SJSA1 (cell line): ENCODE measurements at regions not wholly inside any gene's neighbourhood (a gene's known extent, or its start where the extent isn't known, plus 50 kb on each side); places are given as distances from the start of the nearest gene placed in this dataset.

Experiments used
- DNase-seq, 2 experiments: peaks; one replicate each; pipeline ENCODE4 v3.0.0-alpha.2; 2015 to 2020; ENCODE audit warnings: low spot score in 2 of 2, low read depth in 1 of 2
- H3K27ac ChIP-seq: fragments of 250-450 bp; sonication (Bioruptor Pico); 2 replicates; pipeline ENCODE4 v1.5.1; 2020; ENCODE audit warnings: mild to moderate bottlenecking, moderate library complexity
- H3K27me3 ChIP-seq: fragments of 250-450 bp; sonication (Bioruptor Pico); replicated peaks from 2 replicates; pipeline ENCODE4 v1.5.1; 2020; ENCODE audit warnings: mild to moderate bottlenecking, moderate library complexity
- H3K36me3 ChIP-seq: fragments of 250-450 bp; sonication (Bioruptor Pico); 2 replicates; pipeline ENCODE4 v1.5.1; 2020; ENCODE audit warnings: mild to moderate bottlenecking
- H3K4me1 ChIP-seq: fragments of 250-450 bp; sonication (Bioruptor Pico); replicated peaks from 2 replicates; pipeline ENCODE4 v1.6.1; 2021; ENCODE audit warnings: mild to moderate bottlenecking
- H3K4me3 ChIP-seq: fragments of 250-450 bp; sonication (Bioruptor Pico); 2 replicates; pipeline ENCODE4 v1.5.1; 2020; ENCODE audit warnings: mild to moderate bottlenecking
- H3K9me3 ChIP-seq: fragments of 250-450 bp; sonication (Bioruptor Pico); replicated peaks from 2 replicates; pipeline ENCODE4 v1.5.1; 2020; ENCODE audit warnings: mild to moderate bottlenecking

DNA sequence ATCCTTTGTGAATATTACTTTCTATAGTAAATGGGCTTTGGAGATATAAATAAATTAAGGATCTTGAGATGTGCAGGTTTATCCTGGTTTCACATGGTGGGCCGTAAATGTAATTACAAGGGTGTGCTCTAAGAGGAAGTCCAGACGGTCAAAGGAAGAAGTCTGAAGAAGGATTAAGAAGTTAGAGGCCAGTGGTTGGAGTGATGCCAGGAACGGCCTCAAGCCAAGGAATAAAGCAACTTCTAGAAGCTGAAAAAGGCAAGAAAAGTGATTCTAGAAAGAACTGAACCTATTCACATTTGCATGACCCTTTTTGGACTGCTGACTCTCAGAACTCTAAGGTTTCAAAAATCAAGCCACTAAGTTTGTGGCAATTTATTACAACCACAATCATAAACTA is 981.3 kb upstream of the ALCAM start:
- H3K9me3 ChIP-seq = no peaks in the 10 kb centered on the region
- H3K27ac ChIP-seq = no peak overlapping the region
- H3K27me3 ChIP-seq = no peaks in the 10 kb centered on the region
- DNase-seq = no peak
- H3K4me1 ChIP-seq = no peaks in the 10 kb centered on the region
- no peaks in the 10 kb centered on the region for H3K36me3 ChIP-seq
- no peak overlapping the region for H3K4me3 ChIP-seq

DNA sequence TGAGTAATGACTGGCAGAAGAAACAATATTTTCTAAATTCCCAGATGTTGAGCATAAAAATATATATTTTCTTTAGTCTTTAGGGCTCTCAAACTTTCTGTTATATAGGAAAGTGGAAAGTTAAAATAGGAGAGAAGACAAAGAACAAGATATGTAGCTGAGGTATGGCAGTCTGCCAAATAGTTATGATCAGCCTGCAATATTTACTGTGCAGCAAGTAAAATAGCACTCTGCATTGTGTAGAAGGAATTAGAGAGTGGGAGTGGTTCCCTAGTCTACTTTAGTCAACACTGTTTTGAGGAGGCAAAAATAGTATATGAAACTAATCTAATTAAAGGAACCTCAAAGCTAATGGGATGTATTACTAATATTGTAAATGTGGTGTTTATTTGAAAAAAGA is 978.1 kb upstream of the ALCAM start:
- H3K4me3 ChIP-seq = no peak overlapping the region
- no peak overlapping the region for H3K27ac ChIP-seq
- no peaks in the 10 kb centered on the region for H3K36me3 ChIP-seq
- DNase-seq = no peak
- H3K27me3 ChIP-seq = no peaks in the 10 kb centered on the region
- H3K4me1 ChIP-seq = no peaks in the 10 kb centered on the region
- no peaks in the 10 kb centered on the region for H3K9me3 ChIP-seq

DNA sequence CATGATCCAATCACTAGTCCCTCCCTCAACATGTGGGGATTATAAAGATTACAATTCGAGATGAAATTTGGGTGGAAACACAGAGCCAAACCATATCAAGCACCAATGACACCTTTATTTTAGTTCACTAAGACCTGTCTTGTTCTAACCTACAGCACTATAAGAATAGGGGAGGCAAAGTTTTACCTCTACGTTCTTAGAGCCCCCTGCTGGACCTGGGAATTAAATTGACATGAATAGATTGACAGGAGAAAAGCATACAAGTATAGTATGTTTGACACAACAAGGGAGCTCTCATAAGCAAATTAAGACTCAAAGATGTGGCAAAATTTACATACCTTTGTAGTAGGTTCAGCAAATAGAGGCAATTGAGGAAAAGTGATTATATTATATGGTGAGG is 974.4 kb upstream of the ALCAM start:
- Histone ChIP-seq H3K27me3 (no peaks in the 10 kb centered on the region), H3K27ac (no peak overlapping the region), H3K9me3 (no peaks in the 10 kb centered on the region), H3K4me3 (no peak overlapping the region), H3K4me1 (no peaks in the 10 kb centered on the region), H3K36me3 (no peaks in the 10 kb centered on the region)
- peak in 1 of 2 experiments; percentile 15 for DNase-seq

DNA sequence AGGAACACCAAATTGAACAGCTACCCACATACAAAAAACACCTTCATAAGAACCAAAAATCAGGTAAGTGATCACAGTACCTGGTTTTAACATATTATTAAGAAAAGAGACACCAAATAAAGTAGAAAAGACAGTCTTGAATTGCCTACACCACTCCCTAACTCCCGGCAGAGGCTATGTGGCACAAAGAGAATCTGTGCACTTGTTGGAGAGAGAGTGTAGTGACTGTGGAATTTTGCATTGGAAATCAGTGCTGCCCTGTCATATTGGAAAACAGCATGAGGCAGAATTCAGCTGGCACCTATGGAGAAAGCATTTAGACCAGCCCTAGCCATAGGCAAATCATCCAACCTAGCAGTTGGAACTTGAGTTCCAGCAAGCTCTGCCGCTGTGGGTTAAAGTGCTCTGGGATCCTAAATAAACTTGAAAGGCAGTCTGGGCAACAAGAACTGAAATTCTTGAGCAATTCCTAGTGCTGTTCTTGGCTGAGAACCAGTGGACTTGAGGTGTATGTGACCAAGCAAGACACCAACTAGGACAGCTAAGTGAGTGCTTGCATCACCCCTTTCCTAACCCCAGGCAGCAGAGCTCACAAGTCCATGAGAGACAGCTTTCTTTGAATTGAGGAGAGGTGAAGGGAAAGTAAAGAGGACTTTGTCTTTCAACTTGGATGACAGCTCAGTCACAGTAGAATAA is 969.6 kb upstream of the ALCAM start:
- no peak overlapping the region for H3K4me3 ChIP-seq
- no peak for DNase-seq
- no peaks in the 10 kb centered on the region for H3K9me3 ChIP-seq
- no peak overlapping the region for H3K27ac ChIP-seq
- H3K27me3 ChIP-seq = no peaks in the 10 kb centered on the region
- no peaks in the 10 kb centered on the region for H3K4me1 ChIP-seq
- H3K36me3 ChIP-seq = no peaks in the 10 kb centered on the region

DNA sequence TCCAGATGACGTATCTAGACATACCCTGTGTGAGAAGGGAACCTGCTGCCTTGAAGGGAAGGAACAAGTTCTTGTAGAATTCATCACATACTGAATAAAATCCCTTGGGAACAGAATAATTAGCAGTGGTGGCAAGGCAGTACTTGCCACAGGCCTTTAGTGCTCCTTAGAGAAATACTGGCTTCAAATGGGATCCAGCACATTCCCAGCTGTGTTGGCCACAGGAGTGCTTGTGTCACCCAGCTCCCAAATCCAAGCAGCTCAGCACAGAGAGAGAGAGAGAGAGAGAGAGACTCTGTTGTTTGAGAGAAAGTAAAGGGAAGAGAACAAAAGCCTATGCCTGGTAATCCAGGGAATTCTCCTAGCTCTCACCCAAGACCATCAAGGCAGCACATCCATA is 969.0 kb upstream of the ALCAM start:
- Histone ChIP-seq H3K9me3 (no peaks in the 10 kb centered on the region), H3K27me3 (no peaks in the 10 kb centered on the region), H3K4me3 (no peak overlapping the region), H3K36me3 (no peaks in the 10 kb centered on the region), H3K27ac (no peak overlapping the region), H3K4me1 (no peaks in the 10 kb centered on the region)
- no peak for DNase-seq

DNA sequence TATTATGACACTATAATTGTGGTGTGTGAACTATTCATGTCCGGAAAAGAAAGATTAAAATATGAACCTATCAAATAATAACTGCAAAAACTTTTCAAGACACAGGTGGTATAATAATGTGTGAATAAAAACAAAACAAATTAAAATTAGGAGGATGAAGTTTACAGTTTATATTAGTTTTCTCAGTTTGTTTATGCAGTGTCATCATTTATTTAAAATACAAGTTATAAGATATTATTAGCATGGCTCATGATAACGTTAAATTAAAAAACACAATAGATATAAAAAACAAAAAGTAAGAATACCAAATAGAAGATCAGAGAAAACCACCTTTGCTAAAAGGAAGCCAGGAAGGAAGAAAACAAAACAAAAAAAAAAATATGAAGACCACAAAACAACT is 963.8 kb upstream of the ALCAM start:
- no peaks in the 10 kb centered on the region for H3K9me3 ChIP-seq
- H3K36me3 ChIP-seq = no peaks in the 10 kb centered on the region
- H3K4me1 ChIP-seq = no peaks in the 10 kb centered on the region
- no peak overlapping the region for H3K4me3 ChIP-seq
- no peak overlapping the region for H3K27ac ChIP-seq
- H3K27me3 ChIP-seq = no peaks in the 10 kb centered on the region
- DNase-seq = no peak

DNA sequence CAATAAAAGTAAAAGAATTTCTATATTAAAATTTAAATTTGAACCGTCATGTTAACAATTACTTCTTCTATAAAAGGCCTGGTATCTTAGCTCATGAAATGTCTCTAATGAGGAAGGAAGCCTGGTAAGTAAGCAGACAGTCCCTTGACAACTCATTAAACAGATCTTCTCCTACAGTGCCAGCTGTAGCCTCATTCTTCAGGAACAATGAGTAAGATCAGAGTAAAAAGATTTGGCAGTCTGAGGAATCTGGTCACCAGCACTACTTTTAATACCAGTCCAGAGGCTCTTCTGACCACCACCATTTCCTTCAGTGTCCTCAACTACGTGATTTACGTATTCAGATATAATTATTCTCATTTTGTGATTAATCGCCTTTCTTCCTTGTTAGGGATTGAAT is 955.0 kb upstream of the ALCAM start:
- H3K27ac ChIP-seq = no peak overlapping the region
- no peaks in the 10 kb centered on the region for H3K9me3 ChIP-seq
- H3K36me3 ChIP-seq = no peaks in the 10 kb centered on the region
- no peaks in the 10 kb centered on the region for H3K4me1 ChIP-seq
- DNase-seq = no peak
- H3K27me3 ChIP-seq = no peaks in the 10 kb centered on the region
- H3K4me3 ChIP-seq = no peak overlapping the region

DNA sequence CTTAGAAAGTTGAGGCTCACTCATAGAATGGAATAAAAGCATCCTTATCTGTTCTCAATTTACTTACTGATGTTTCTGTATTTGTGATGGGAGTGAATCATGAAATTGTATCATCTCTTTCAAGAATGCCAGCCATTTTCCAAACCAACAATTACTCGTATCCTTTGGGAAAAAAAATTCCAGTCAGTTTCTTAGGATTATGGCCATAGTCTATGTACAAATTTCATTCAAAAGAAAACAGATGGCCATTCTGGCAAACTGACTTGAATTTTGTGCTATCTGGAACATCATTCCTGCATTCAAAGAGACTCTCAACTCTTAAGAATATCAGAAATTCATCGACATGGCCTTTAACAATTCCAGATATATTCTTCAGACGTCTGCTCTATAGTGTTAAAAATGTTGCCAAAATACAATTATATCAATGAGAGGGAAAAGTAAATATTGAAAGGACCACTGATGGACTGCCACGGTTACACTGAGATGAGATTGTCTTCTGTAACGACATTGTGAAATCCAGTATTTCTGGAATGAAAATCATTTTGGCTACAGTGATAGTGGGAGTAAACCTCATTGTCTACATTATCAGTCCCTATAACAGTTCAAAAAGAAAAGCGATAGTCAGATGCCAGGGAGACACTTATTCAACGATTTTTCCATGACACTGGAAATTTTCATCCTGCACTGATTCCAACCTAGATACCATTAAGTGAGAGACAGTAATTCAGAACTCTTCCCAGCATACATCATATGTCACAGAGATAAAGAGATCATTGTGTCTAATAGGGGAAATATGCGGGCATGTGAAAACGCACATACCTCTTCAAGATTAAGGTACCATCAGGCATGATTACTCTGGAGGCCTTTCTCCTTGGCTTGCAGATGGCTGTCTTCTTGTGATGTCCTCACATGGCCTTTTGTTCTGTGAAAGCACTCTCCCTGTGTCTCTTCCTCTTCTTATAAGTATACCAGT is 953.8 kb upstream of the ALCAM start:
- no peak overlapping the region for H3K27ac ChIP-seq
- H3K9me3 ChIP-seq = no peaks in the 10 kb centered on the region
- H3K27me3 ChIP-seq = no peaks in the 10 kb centered on the region
- no peaks in the 10 kb centered on the region for H3K4me1 ChIP-seq
- H3K4me3 ChIP-seq = no peak overlapping the region
- DNase-seq = no peak
- H3K36me3 ChIP-seq = no peaks in the 10 kb centered on the region

DNA sequence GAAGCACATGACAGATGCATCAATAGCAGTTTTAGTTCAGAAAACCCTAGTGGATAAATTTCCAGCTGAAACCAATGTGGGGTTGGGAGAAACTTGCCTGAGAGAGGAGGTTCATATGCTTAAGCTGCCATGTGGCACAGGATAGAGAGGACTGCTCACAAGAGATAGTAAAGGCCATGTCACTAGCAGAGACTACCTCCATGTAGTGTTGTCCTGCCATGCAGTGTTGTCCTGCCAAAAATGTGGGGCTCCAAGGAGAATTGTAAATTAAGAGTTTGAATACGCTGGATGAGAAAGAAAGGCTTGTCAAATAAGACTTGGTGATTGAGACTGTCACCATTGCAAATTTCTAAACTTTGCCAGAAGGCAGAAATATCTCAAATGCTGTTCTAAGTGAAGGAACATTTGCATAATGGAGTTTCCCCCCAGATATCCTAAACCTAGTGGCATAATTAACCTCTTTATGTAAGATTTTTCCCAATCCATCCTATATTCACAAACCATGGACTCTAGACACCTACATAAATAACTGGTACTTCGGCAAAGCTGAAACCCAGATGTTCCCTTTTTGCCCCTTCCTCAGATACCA is 938.3 kb upstream of the ALCAM start:
- Histone ChIP-seq H3K27ac (no peak overlapping the region), H3K4me3 (no peak overlapping the region), H3K4me1 (no peaks in the 10 kb centered on the region), H3K27me3 (no peaks in the 10 kb centered on the region), H3K36me3 (no peaks in the 10 kb centered on the region), H3K9me3 (no peaks in the 10 kb centered on the region)
- no peak for DNase-seq

DNA sequence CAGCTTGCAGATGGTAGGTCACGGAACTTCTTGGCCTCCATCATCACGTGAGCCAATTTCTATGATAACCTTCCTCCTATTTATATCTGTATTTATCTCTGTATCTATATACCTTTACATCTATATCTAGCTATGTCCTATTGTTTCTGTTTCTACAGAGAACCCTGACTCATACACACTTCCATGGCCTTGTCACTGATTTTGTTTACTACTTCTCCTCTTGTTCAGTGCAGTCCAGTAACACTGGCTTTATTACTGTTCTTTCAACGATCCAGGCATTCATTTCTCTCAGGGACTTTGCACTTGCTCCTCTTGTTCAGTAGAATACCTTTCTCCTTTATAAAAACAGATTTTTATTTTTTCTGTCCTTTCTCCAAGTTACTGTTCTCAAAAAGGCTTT is 937.0 kb upstream of the ALCAM start:
- H3K27me3 ChIP-seq = no peaks in the 10 kb centered on the region
- DNase-seq = no peak
- no peaks in the 10 kb centered on the region for H3K4me1 ChIP-seq
- H3K4me3 ChIP-seq = no peak overlapping the region
- H3K9me3 ChIP-seq = no peaks in the 10 kb centered on the region
- no peaks in the 10 kb centered on the region for H3K36me3 ChIP-seq
- no peak overlapping the region for H3K27ac ChIP-seq

DNA sequence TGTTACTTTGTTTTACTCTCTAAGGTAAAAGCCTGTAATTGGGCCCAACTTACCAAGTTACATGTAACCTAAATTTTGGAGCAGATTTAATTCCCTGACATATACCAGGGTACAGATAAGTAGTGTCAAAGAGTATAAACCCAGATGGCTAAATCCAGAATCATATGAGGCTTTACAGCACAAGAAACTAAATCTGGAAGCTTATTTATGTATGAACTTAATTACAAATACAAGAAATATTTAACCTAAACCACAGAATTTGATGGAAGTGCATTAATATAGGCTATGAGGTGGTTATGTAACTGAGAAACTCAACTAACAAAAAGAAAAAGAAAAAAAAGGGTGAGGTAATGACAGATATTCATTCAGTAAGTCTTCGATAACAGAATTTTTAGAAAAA is 930.2 kb upstream of the ALCAM start:
- H3K4me3 ChIP-seq = no peak overlapping the region
- peaks cover 7% of the 10 kb centered on the region for H3K4me1 ChIP-seq
- H3K9me3 ChIP-seq = no peaks in the 10 kb centered on the region
- H3K27ac ChIP-seq = no peak overlapping the region
- H3K36me3 ChIP-seq = no peaks in the 10 kb centered on the region
- no peaks in the 10 kb centered on the region for H3K27me3 ChIP-seq
- no peak for DNase-seq

DNA sequence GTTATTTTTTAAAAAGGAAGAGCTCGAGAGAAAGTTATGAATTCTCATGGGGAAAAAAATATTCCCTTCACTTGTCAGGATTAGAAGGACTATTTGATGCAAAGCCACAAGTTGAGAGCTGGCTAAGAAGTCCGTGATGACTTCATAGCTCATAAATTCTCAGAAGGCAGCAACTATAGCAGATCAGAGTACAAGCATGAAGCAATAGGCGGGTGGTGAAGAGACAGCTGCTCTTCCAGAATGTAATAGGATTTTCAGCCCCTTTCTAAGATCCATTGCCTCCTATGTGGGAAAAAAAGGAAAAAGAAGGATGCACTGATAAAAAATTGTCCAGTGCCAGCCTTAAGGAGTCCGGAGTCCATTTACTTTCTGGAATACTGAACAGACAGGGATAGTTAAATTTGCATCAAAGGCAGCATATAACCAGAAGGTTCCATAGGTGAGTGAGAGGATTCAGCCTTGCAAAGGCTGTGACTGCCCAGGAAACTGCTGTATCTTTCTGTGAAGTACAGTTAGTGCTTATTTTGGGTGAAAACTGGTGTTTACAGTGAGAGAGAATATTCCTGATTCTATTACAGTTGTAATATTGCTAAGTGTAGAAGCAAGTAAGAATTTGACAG is 929.5 kb upstream of the ALCAM start:
- no peak overlapping the region for H3K27ac ChIP-seq
- no peaks in the 10 kb centered on the region for H3K27me3 ChIP-seq
- no peaks in the 10 kb centered on the region for H3K9me3 ChIP-seq
- no peak for DNase-seq
- peaks cover 7% of the 10 kb centered on the region for H3K4me1 ChIP-seq
- H3K4me3 ChIP-seq = no peak overlapping the region
- H3K36me3 ChIP-seq = no peaks in the 10 kb centered on the region

DNA sequence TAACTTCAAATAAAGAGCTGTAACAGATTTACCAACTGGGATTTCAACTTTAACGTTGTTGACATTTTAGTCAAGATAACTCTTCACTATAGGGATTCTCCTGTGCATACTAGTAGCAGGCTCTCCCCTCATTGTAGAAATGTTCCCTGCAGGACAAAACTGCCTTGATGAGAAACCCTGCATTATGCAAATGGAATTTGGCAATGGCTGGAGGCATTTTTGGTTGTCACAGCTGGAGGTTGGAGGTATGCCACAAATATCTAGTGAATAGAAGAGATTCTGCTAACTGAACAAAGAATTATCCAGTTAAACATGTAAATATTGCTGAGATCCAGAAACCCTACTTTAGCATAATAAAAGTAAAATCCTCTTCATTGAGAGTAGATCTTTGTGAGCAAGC is 928.8 kb upstream of the ALCAM start:
- H3K27me3 ChIP-seq = no peaks in the 10 kb centered on the region
- H3K4me3 ChIP-seq = no peak overlapping the region
- peak in 1 of 2 experiments; percentile 14 for DNase-seq
- no peaks in the 10 kb centered on the region for H3K9me3 ChIP-seq
- H3K27ac ChIP-seq = no peak overlapping the region
- H3K36me3 ChIP-seq = no peaks in the 10 kb centered on the region
- peaks cover 7% of the 10 kb centered on the region for H3K4me1 ChIP-seq

DNA sequence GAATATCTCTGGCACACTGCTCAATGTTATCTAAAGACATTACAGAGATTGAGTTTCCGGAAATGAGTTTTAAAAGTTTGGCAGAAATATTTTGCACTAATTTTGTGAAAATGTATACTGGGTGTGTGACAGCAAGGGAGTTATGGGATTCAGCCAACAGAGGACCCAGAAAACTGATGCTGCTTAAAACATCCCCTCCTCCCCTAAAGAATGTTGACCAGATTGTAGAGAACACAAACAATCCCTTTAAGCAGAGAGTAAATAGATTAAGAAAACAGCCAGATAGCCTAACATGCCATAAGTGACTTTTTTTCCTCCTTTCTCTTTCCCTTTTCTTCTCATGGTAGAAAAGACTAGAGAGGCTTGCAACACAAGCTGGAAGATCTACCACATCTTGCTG is 928.0 kb upstream of the ALCAM start:
- no peaks in the 10 kb centered on the region for H3K9me3 ChIP-seq
- H3K4me3 ChIP-seq = no peak overlapping the region
- H3K36me3 ChIP-seq = no peaks in the 10 kb centered on the region
- no peak overlapping the region for H3K27ac ChIP-seq
- no peaks in the 10 kb centered on the region for H3K27me3 ChIP-seq
- peaks cover 7% of the 10 kb centered on the region for H3K4me1 ChIP-seq
- DNase-seq = no peak
